Endothelial cell of umbilical vein (primary cell): ENCODE measurements at regions not wholly inside any gene's neighbourhood (a gene's known extent, or its start where the extent isn't known, plus 50 kb on each side); places are given as distances from the start of the nearest gene placed in this dataset.

Experiments used
- BruUV-seq: library from RNA; stranded (reverse); fragments of 400-500 nt; replicated peaks from 2 replicates; lab custom pipeline; 2021; lab: Mats Ljungman, UMichigan
- CTCF ChIA-PET: fragments of 300-600, 350-600 bp; sonication (Branson Sonifier 250); formaldehyde crosslinking; loops from one replicate; lab custom pipeline; 2021; ENCODE audit warnings: antibody characterized with exemption, inconsistent platforms; lab: Charles Lee
- POLR2A ChIA-PET: fragments of 300-600, 350-600 bp; sonication (Branson Sonifier 250); formaldehyde crosslinking; loops from one replicate; lab custom pipeline; 2021; ENCODE audit warnings: antibody characterized with exemption, inconsistent platforms; lab: Charles Lee
- DNase-seq: peaks from one replicate; pipeline ENCODE4 v3.0.0-alpha.2; 2011; ENCODE audit warnings: low read depth, low spot score
- FAIRE-seq: peaks from 2 replicates; lab custom pipeline; 2011; peaks lifted over from hg19 to GRCh38; lab: Jason Lieb, UNC
- H2AFZ ChIP-seq: 2 replicates; pipeline ENCODE4 v1.6.0; 2012; ENCODE audit warnings: low read depth, low read length, control low read depth, inconsistent platforms
- H3K27ac ChIP-seq: 2 replicates; pipeline ENCODE4 v1.5.1; 2011; ENCODE audit warnings: low read depth, mild to moderate bottlenecking, control low read depth, low read length, moderate library complexity; ENCODE audit not compliant: insufficient read depth
- H3K27me3 ChIP-seq, 2 experiments: 2 replicates each; pipeline versions ENCODE4 v1.6.0 to v1.6.1; 2011; ENCODE audit warnings: low read length in 2 of 2, mixed read lengths in 1 of 2; ENCODE audit not compliant: control insufficient read depth in 2 of 2, insufficient read depth in 2 of 2
- H3K36me3 ChIP-seq, 2 experiments: 2 replicates in 1 of 2; 3 replicates in 1 of 2; pipeline ENCODE4 v1.5.1; 2011; ENCODE audit warnings: low read length in 2 of 2, mild to moderate bottlenecking in 1 of 2, moderate library complexity in 1 of 2; ENCODE audit not compliant: control insufficient read depth in 2 of 2, insufficient read depth in 2 of 2; ENCODE audit errors: extremely low read depth in 1 of 2
- H3K4me1 ChIP-seq: 3 replicates; pipeline ENCODE4 v1.5.1; 2011; ENCODE audit warnings: mild to moderate bottlenecking, low read length; ENCODE audit not compliant: control insufficient read depth, insufficient read depth; ENCODE audit errors: extremely low read depth
- H3K4me2 ChIP-seq: 2 replicates; pipeline ENCODE4 v1.6.1; 2011; ENCODE audit warnings: low read length, control low read depth, mixed read lengths; ENCODE audit not compliant: insufficient read depth
- H3K4me3 ChIP-seq, 3 experiments: fragments of 200-600 bp in 1 of 3; sonication (generic), shearing (Covaris generic) in 1 of 3; replicated peaks in 1 of 3; 2 replicates each; pipeline ENCODE4 v1.5.1; 2011 to 2016; ENCODE audit warnings: control low read depth in 3 of 3, low read length in 3 of 3, mild to moderate bottlenecking in 2 of 3, inconsistent platforms in 1 of 3, low read depth in 1 of 3, moderate library complexity in 1 of 3; ENCODE audit not compliant: insufficient read depth in 1 of 3
- H3K79me2 ChIP-seq: 2 replicates; pipeline ENCODE4 v1.6.0; 2012; ENCODE audit warnings: low read length, inconsistent platforms; ENCODE audit not compliant: control insufficient read depth, insufficient read depth
- H3K9ac ChIP-seq: replicated peaks from 2 replicates; pipeline ENCODE3; 2011; ENCODE audit warnings: low read length, control low read depth; ENCODE audit not compliant: insufficient read depth; ENCODE audit errors: extremely low read depth
- H3K9me1 ChIP-seq: replicated peaks from 3 replicates; pipeline ENCODE4 v1.6.0; 2011; ENCODE audit warnings: mild to moderate bottlenecking, low read length; ENCODE audit not compliant: control insufficient read depth, insufficient read depth; ENCODE audit errors: extremely low read depth
- H3K9me3 ChIP-seq: replicated peaks from 2 replicates; pipeline ENCODE4 v1.5.1; 2012; ENCODE audit warnings: low read length, inconsistent platforms; ENCODE audit not compliant: control insufficient read depth, insufficient read depth
- H4K20me1 ChIP-seq: replicated peaks from 2 replicates; pipeline ENCODE3; 2011; ENCODE audit warnings: mild to moderate bottlenecking, low read length; ENCODE audit not compliant: control insufficient read depth, insufficient read depth; ENCODE audit errors: extremely low read depth
- CTCF ChIP-seq, 2 donors: IDR thresholded peaks; 1 replicate in 1 of 2; 2 replicates in 1 of 2; pipeline ENCODE4 v1.5.1; 2011; ENCODE audit warnings: low read length in 2 of 2, mild to moderate bottlenecking in 2 of 2, moderate library complexity in 2 of 2, control low read depth in 1 of 2, inconsistent platforms in 1 of 2, low read depth in 1 of 2; ENCODE audit not compliant: insufficient read depth in 1 of 2; ENCODE audit errors: extremely low read depth in 1 of 2
- EZH2 ChIP-seq: IDR thresholded peaks from 2 replicates; pipeline ENCODE4 v1.6.1; 2012; ENCODE audit warnings: borderline replicate concordance, low read depth, mild to moderate bottlenecking, moderate library complexity, low read length, inconsistent platforms; ENCODE audit not compliant: severe bottlenecking
- FOS ChIP-seq: IDR thresholded peaks from 2 replicates; pipeline ENCODE4 v1.6.1; 2011; ENCODE audit warnings: mild to moderate bottlenecking, low read length, moderate library complexity, borderline replicate concordance; ENCODE audit not compliant: insufficient read depth
- GATA2 ChIP-seq: IDR thresholded peaks from 2 replicates; pipeline ENCODE4 v1.7.0; 2011; ENCODE audit warnings: low read depth, mild to moderate bottlenecking, moderate library complexity, mixed read lengths, low read length; ENCODE audit not compliant: insufficient read length, insufficient read depth
- JUN ChIP-seq: IDR thresholded peaks from 2 replicates; pipeline ENCODE4 v1.6.1; 2011; ENCODE audit warnings: borderline replicate concordance, low read depth; ENCODE audit not compliant: insufficient read length, insufficient read depth
- MAX ChIP-seq: IDR thresholded peaks from 2 replicates; pipeline ENCODE4 v1.6.1; 2011; ENCODE audit not compliant: insufficient read depth, insufficient read length
- MYC ChIP-seq: IDR thresholded peaks from one replicate; pipeline ENCODE4 v1.6.1; 2011; ENCODE audit warnings: mild to moderate bottlenecking, low read depth, low read length
- POLR2A ChIP-seq: IDR thresholded peaks from 2 replicates; pipeline ENCODE4 v1.6.1; 2012; ENCODE audit warnings: low read depth, mild to moderate bottlenecking, control low read depth, low read length
- POLR2AphosphoS5 ChIP-seq: IDR thresholded peaks from 2 replicates; pipeline ENCODE4 v1.6.1; 2012; ENCODE audit warnings: low read depth, mild to moderate bottlenecking, control low read depth, low read length, moderate library complexity; ENCODE audit not compliant: insufficient read depth
- dilution Hi-C: fragments of 300-500 bp; cut with MboI; formaldehyde crosslinking; loops from one replicate; pipeline ENCODE4 v1.15.0; 2019; ENCODE audit warnings: low sequenced_read_pairs; ENCODE audit not compliant: extremely low pct_ligation_motif_present
- intact Hi-C: fragments of 100-400 bp; cut with micrococcal nuclease; formaldehyde crosslinking; loops from one replicate; pipeline ENCODE4 v1.10.0; 2022

GRCh38 chr5:54736003-54736797 lies 218.6 kb downstream of the SNX18 start:
- dilution Hi-C loops, result no loop called here
- no peaks in the 10 kb centered on the region for H3K27me3 ChIP-seq
- intact Hi-C loops, result no loop called here
- no peak overlapping the region for H3K4me2 ChIP-seq
- DNase-seq, result no peak
- no peak overlapping the region for H3K4me3 ChIP-seq
- TF ChIP-seq POLR2AphosphoS5 (no peak), MAX (no peak), POLR2A (no peak), FOS (no peak), JUN (no peak), GATA2 (no peak), MYC (no peak), EZH2 (no peak), CTCF (IDR thresholded peaks at IDR 0.05; ENCODE audit: extremely low read depth in 1 of 2, insufficient read depth in 1 of 2, low read depth in 1 of 2, low read length in 2 of 2) (no peak)
- H4K20me1 ChIP-seq, result no peaks in the 10 kb centered on the region
- no peaks in the 10 kb centered on the region for H3K9me1 ChIP-seq
- H3K9me3 ChIP-seq, result no peaks in the 10 kb centered on the region
- no peak for FAIRE-seq
- BruUV-seq, result no TSS peak
- H3K9ac ChIP-seq, result no peak overlapping the region
- H3K27ac ChIP-seq, result no peak overlapping the region
- CTCF ChIA-PET, result no interaction called here
- H2AFZ ChIP-seq, result no peak overlapping the region
- POLR2A ChIA-PET, result no interaction called here
- no peaks in the 10 kb centered on the region for H3K79me2 ChIP-seq
- no peaks in the 10 kb centered on the region for H3K36me3 ChIP-seq
- peaks cover 5% of the 10 kb centered on the region for H3K4me1 ChIP-seq
